NB4 (cell line): ENCODE measurements at regions not wholly inside any gene's neighbourhood (a gene's known extent, or its start where the extent isn't known, plus 50 kb on each side); places are given as distances from the start of the nearest gene placed in this dataset.

Experiments used
- DNase-seq: peaks from one replicate; pipeline ENCODE4 v3.0.0; 2010; ENCODE audit warnings: low read depth
- H3K4me3 ChIP-seq: one replicate; pipeline ENCODE4 v1.5.1; 2011; ENCODE audit warnings: mild to moderate bottlenecking, low read depth, low read length, moderate library complexity
- CTCF ChIP-seq: IDR thresholded peaks from one replicate; pipeline ENCODE4 v1.5.1; 2012; ENCODE audit warnings: low read depth, low read length
- MYC ChIP-seq: IDR thresholded peaks from 2 replicates; pipeline ENCODE4 v1.6.1; 2011; ENCODE audit warnings: low read depth, low read length
- POLR2A ChIP-seq: IDR thresholded peaks from 2 replicates; pipeline ENCODE4 v1.6.1; 2011; ENCODE audit warnings: mild to moderate bottlenecking; ENCODE audit not compliant: insufficient read length; ENCODE audit errors: extremely low read depth
- TF ChIP-seq, protein P1 (sequence below): IDR thresholded peaks from 2 replicates; pipeline ENCODE4 v1.6.1; 2011; ENCODE audit warnings: low read depth, low read length

GRCh38 chr2:239612133-239612532 is 211.3 kb upstream of the HDAC4 start:
- DNase-seq, result no peak
- TF ChIP-seq CTCF (no peak), MYC (no peak), POLR2A (no peak)
- TF ChIP-seq, protein P1, sequence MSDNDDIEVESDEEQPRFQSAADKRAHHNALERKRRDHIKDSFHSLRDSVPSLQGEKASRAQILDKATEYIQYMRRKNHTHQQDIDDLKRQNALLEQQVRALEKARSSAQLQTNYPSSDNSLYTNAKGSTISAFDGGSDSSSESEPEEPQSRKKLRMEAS, result no peak
- no peak overlapping the region for H3K4me3 ChIP-seq

DNA sequence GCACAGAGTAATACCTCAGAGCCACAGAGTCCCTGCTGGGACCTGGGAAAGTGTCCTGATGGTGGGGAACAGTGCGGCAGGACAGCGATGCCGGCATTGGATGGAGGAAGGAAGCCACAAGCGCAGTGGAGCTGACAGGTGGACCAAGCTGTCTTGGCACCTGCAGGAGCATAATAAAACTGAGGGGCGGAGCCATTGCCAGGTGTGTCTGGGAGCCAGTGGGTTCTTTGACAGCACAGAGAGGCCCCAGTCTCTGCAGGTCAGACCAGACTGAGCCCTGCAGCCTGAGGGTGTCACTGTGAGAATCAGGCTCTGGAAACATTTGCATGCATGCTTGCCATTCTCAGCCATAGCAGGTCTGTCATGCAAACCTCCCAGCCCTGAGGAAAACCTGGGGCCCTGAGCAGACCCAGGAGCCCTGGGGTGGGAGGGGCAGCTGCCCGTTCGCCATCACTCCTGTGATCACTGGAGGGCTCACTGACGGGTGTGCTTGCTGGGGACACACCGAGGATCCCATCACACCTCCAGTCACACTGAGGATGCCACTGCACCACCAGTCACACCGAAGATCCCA is 210.5 kb upstream of the HDAC4 start:
- no peak overlapping the region for H3K4me3 ChIP-seq
- TF ChIP-seq, protein P1, result no peak
- no peak for TF ChIP-seq POLR2A
- no peak for TF ChIP-seq MYC
- no peak for TF ChIP-seq CTCF
- no peak for DNase-seq

DNA sequence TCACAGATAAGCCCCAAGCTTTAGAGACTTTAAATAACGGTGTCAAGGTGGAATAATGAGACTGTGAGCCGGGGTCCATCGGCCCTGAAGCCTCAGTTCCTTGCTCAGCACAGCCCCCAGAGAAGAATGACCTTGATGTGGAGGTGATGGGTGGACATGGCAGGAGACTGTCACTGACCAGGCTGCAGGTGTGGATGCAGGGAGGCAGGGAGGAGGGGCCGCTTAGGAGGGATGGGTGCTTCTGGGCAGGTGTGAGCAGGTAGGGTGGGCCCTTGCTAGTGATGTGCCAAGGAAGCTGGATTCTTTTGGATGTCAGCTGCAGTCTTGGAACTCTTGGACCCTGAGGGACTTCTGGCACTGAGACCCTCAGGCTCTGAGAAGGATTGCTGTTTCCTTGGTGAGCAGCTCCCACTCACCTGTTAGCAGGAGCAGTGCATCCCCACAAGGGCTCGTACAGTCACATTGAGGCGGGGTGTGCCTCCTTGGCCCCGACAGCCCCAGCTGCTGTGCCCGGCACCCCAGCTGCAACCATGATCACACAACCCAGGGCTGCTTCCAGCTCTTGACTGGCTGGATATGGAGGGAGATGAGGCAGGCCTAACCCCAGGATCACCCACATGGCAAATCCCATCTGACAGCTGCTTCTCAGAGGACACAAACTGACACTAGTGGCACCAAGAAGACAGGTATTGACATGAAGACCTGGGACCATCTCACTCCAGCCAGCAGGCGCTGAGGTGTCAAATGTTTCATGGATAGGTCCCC is 209.8 kb upstream of the HDAC4 start:
- no peak for DNase-seq
- H3K4me3 ChIP-seq, result no peak overlapping the region
- TF ChIP-seq, protein P1, result no peak
- TF ChIP-seq POLR2A (no peak), CTCF (no peak), MYC (no peak)

- TF ChIP-seq, protein P1, result no peak
- no peak for DNase-seq
- no peak overlapping the region for H3K4me3 ChIP-seq
Measured at GRCh38 chr2:239609607-239610310, 208.9 kb upstream of the HDAC4 start.

- TF ChIP-seq, protein P1, result no peak
- no peak for TF ChIP-seq MYC
Measured at GRCh38 chr2:239609162-239609561, 208.3 kb upstream of the HDAC4 start.

DNA sequence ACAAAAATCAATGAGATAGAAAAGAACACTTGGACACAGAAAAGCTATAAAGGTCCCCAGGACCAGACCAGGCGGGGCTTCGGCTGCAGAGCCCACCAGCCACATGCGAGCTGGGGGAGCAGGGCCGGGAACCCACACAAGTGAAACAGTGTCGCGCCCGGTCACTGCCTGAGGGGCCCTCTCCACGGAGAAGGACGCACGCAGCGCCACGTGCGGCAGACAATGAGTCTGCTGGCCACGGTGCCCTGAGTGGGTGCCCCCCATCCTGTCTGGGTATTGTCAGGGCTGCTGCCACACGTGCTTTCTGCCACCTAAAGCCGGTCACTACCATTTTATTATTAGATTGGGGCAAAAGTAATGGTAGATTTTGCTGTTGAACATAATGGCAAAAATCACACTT is 207.9 kb upstream of the HDAC4 start:
- no peak overlapping the region for H3K4me3 ChIP-seq
- TF ChIP-seq, protein P1, result no peak
- TF ChIP-seq CTCF, result no peak
- no peak for TF ChIP-seq MYC
- no peak for TF ChIP-seq POLR2A
- DNase-seq, result no peak

More at GRCh38 chr2:239609162-239609561, 208.3 kb upstream of the HDAC4 start:
- H3K4me3 ChIP-seq, result no peak overlapping the region
- DNase-seq, result no peak
